OCI-LY7 (cell line): ENCODE measurements at regions not wholly inside any gene's neighbourhood (a gene's known extent, or its start where the extent isn't known, plus 50 kb on each side); places are given as distances from the start of the nearest gene placed in this dataset.
A peak's percentile ranks its signal among the peaks of the same experiment; 100 is the strongest.

Experiments used
- BruUV-seq: library from RNA; stranded (reverse); fragments of 400-500 nt; replicated peaks from 2 replicates; lab custom pipeline; 2021; lab: Mats Ljungman, UMichigan
- CTCF ChIA-PET: fragments of 300-600 bp; sonication (Branson Sonifier 250); formaldehyde crosslinking; loops from one replicate; lab custom pipeline; 2022; ENCODE audit warnings: antibody characterized with exemption; ENCODE audit not compliant: unreplicated experiment; lab: Charles Lee
- POLR2A ChIA-PET: fragments of 300-600 bp; sonication (Branson Sonifier 250); formaldehyde crosslinking; loops from one replicate; lab custom pipeline; 2022; ENCODE audit warnings: antibody characterized with exemption; lab: Charles Lee
- DNase-seq: peaks from one replicate; pipeline ENCODE4 v3.0.0-alpha.2; 2015; ENCODE audit warnings: low spot score
- H2AFZ ChIP-seq: fragments of 200-600 bp; sonication (generic), shearing (Covaris generic); 2 replicates; pipeline ENCODE4 v1.6.1; 2014; ENCODE audit warnings: mild to moderate bottlenecking, antibody characterized with exemption, low read length, moderate library complexity
- H3K27ac ChIP-seq: fragments of 200-600 bp; sonication (generic); 2 replicates; pipeline ENCODE4 v1.5.1; 2014; ENCODE audit warnings: mixed run types, low read depth, mild to moderate bottlenecking, moderate library complexity, low read length, inconsistent platforms; ENCODE audit not compliant: poor library complexity, severe bottlenecking
- H3K36me3 ChIP-seq: fragments of 200-600 bp; sonication (generic); 2 replicates; pipeline ENCODE4 v1.6.1; 2014; ENCODE audit warnings: mild to moderate bottlenecking, antibody characterized with exemption, low read length, moderate library complexity, mixed read lengths; ENCODE audit not compliant: insufficient read depth
- H3K4me1 ChIP-seq: fragments of 200-600 bp; sonication (generic); 2 replicates; pipeline ENCODE4 v1.5.1; 2014; ENCODE audit warnings: mild to moderate bottlenecking, low read length; ENCODE audit not compliant: insufficient read depth, poor library complexity, severe bottlenecking
- H3K4me2 ChIP-seq: fragments of 200-600 bp; sonication (generic); 2 replicates; pipeline ENCODE4 v1.6.1; 2014; ENCODE audit warnings: mild to moderate bottlenecking, low read length
- H3K4me3 ChIP-seq: fragments of 200-600 bp; sonication (generic); 2 replicates; pipeline ENCODE4 v1.5.1; 2014; ENCODE audit warnings: mild to moderate bottlenecking, low read depth, low read length; ENCODE audit not compliant: poor library complexity, severe bottlenecking
- H3K79me2 ChIP-seq: fragments of 200-600 bp; sonication (generic); 2 replicates; pipeline ENCODE4 v1.6.1; 2016; ENCODE audit warnings: low read depth, mild to moderate bottlenecking, low read length, moderate library complexity, mixed read lengths; ENCODE audit not compliant: insufficient read depth
- H3K9me2 ChIP-seq: fragments of 200-600 bp; sonication (generic); 2 replicates; pipeline ENCODE4 v1.6.1; 2016; ENCODE audit warnings: mild to moderate bottlenecking, low read length, mixed read lengths; ENCODE audit not compliant: insufficient read depth
- H3K9me3 ChIP-seq: fragments of 200-600 bp; sonication (generic); 2 replicates; pipeline ENCODE4 v1.6.1; 2014; ENCODE audit warnings: mild to moderate bottlenecking, mixed run types, low read length, mixed read lengths
- H4K20me1 ChIP-seq: fragments of 200-600 bp; sonication (generic); 2 replicates; pipeline ENCODE4 v1.6.1; 2014; ENCODE audit warnings: mild to moderate bottlenecking, antibody characterized with exemption, low read length, moderate library complexity, mixed read lengths; ENCODE audit not compliant: insufficient read depth
- CTCF ChIP-seq: fragments of 200-600 bp; sonication (generic); conservative IDR thresholded peaks from 2 replicates; pipeline ENCODE4 v1.5.1; 2014; ENCODE audit warnings: mild to moderate bottlenecking, antibody characterized with exemption, low read length, moderate library complexity, mixed read lengths
- EZH2phosphoT487 ChIP-seq: fragments of 200-600 bp; sonication (generic); IDR thresholded peaks from 2 replicates; pipeline ENCODE4 v1.6.1; 2018; ENCODE audit warnings: low read depth, borderline replicate concordance, mild to moderate bottlenecking, mixed run types, antibody characterized with exemption, low read length, moderate library complexity, mixed read lengths
- intact Hi-C: fragments of 100-400 bp; cut with micrococcal nuclease; formaldehyde crosslinking; loops from one replicate; pipeline ENCODE4 v1.10.0; 2022; ENCODE audit not compliant: unreplicated experiment

- Histone ChIP-seq H3K27ac (no peak overlapping the region), H3K36me3 (no peaks in the 10 kb centered on the region), H3K4me1 (no peaks in the 10 kb centered on the region), H4K20me1 (no peaks in the 10 kb centered on the region), H3K4me3 (no peak overlapping the region), H2AFZ (peak overlapping the region; percentile 84), H3K9me2 (no peaks in the 10 kb centered on the region), H3K4me2 (no peak overlapping the region; the same call in 1 of the 2 replicates), H3K9me3 (no peaks in the 10 kb centered on the region), H3K79me2 (no peaks in the 10 kb centered on the region)
- TF ChIP-seq CTCF (peak; percentile 57), EZH2phosphoT487 (no peak)
- no TSS peak for BruUV-seq
- intact Hi-C loops: no loop called here
- ChIA-PET POLR2A (interaction anchor here (1.2 kb wide), 1 partner anchor 36 kb away, joined by 3 read pairs; no protein-coding TSS in a partner anchor), CTCF (no interaction called here)
- peak; percentile 34 for DNase-seq
Observed at GRCh38 chr17:34852614-34853013, 108.6 kb downstream of the CCT6B start.

GRCh38 chr17:34851961-34852540 is 109.2 kb downstream of the CCT6B start:
- no TSS peak for BruUV-seq
- TF ChIP-seq CTCF (no peak), EZH2phosphoT487 (no peak)
- Histone ChIP-seq H2AFZ (no peak overlapping the region), H3K27ac (no peak overlapping the region), H3K36me3 (no peaks in the 10 kb centered on the region), H3K9me3 (no peaks in the 10 kb centered on the region), H3K9me2 (no peaks in the 10 kb centered on the region), H3K4me3 (no peak overlapping the region), H4K20me1 (no peaks in the 10 kb centered on the region), H3K4me1 (no peaks in the 10 kb centered on the region), H3K79me2 (no peaks in the 10 kb centered on the region), H3K4me2 (no peak overlapping the region)
- DNase-seq: no peak
- intact Hi-C loops: no loop called here
- CTCF ChIA-PET: no interaction called here
- POLR2A ChIA-PET: interaction anchor here (1.2 kb wide), 1 partner anchor 36 kb away, joined by 3 read pairs; no protein-coding TSS in a partner anchor

- Histone ChIP-seq H3K9me3 (no peaks in the 10 kb centered on the region), H3K27ac (no peak overlapping the region), H3K4me1 (no peaks in the 10 kb centered on the region), H3K4me2 (no peak overlapping the region), H3K4me3 (no peak overlapping the region), H3K79me2 (no peaks in the 10 kb centered on the region), H2AFZ (no peak overlapping the region), H3K9me2 (no peaks in the 10 kb centered on the region), H4K20me1 (no peaks in the 10 kb centered on the region), H3K36me3 (no peaks in the 10 kb centered on the region)
- TF ChIP-seq EZH2phosphoT487: no peak
- TF ChIP-seq CTCF: no peak
- POLR2A ChIA-PET: interaction anchor here (0.6 kb wide), 1 partner anchor 1693 kb away, joined by 3 read pairs; no protein-coding TSS in a partner anchor
- no peak for DNase-seq
- CTCF ChIA-PET: no interaction called here
- BruUV-seq: no TSS peak
- intact Hi-C loops: no loop called here
Observed at GRCh38 chr17:34850964-34851363, 110.3 kb downstream of the CCT6B start.
